ENCODE measurements at regions not wholly inside any gene's neighbourhood (a gene's known extent, or its start where the extent isn't known, plus 50 kb on each side); places are given as distances from the start of the nearest gene placed in this dataset.

DNA sequence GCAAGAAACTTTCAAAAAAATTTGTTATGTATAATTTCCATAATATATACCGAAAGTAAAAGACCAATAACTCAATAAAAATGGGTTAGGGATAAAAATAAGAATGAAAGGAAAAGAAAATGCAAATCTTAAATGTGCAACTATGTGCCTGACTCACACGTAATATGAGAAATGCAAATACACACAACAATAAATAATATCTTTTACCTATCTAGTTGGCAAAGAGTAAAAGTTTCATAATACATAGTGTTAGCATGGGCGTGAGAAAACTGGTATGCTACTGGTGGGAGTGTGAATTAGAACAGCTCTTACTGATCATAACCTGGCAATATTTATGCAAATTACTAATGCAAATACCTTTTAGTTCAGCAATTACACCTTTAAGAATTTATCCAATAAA, 438.5 kb upstream of the CITED2 start:
- no peaks in the 10 kb centered on the region for H3K9me3 ChIP-seq (replicated peaks in 1 of 3)
- TF ChIP-seq, protein P1, sequence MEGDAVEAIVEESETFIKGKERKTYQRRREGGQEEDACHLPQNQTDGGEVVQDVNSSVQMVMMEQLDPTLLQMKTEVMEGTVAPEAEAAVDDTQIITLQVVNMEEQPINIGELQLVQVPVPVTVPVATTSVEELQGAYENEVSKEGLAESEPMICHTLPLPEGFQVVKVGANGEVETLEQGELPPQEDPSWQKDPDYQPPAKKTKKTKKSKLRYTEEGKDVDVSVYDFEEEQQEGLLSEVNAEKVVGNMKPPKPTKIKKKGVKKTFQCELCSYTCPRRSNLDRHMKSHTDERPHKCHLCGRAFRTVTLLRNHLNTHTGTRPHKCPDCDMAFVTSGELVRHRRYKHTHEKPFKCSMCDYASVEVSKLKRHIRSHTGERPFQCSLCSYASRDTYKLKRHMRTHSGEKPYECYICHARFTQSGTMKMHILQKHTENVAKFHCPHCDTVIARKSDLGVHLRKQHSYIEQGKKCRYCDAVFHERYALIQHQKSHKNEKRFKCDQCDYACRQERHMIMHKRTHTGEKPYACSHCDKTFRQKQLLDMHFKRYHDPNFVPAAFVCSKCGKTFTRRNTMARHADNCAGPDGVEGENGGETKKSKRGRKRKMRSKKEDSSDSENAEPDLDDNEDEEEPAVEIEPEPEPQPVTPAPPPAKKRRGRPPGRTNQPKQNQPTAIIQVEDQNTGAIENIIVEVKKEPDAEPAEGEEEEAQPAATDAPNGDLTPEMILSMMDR (IDR thresholded peaks at IDR 0.05): no peak
- no peak for TF ChIP-seq POLR2A (IDR thresholded peaks at IDR 0.05)
- H3K4me3 ChIP-seq: no peak overlapping the region
- H3K27ac ChIP-seq: no peak overlapping the region
- no peak for DNase-seq
- no peaks in the 10 kb centered on the region for H3K27me3 ChIP-seq
- 88 to 96% (median 92%) methylated on average over 3 of the region's 3 CpGs for WGBS, 4 donors
- H3K36me3 ChIP-seq (replicated peaks in 1 of 2): no peaks in the 10 kb centered on the region
- no peaks in the 10 kb centered on the region for H3K4me1 ChIP-seq (replicated peaks in 1 of 2)
- intact Hi-C loops (cut with DNase I): no loop called here

DNA sequence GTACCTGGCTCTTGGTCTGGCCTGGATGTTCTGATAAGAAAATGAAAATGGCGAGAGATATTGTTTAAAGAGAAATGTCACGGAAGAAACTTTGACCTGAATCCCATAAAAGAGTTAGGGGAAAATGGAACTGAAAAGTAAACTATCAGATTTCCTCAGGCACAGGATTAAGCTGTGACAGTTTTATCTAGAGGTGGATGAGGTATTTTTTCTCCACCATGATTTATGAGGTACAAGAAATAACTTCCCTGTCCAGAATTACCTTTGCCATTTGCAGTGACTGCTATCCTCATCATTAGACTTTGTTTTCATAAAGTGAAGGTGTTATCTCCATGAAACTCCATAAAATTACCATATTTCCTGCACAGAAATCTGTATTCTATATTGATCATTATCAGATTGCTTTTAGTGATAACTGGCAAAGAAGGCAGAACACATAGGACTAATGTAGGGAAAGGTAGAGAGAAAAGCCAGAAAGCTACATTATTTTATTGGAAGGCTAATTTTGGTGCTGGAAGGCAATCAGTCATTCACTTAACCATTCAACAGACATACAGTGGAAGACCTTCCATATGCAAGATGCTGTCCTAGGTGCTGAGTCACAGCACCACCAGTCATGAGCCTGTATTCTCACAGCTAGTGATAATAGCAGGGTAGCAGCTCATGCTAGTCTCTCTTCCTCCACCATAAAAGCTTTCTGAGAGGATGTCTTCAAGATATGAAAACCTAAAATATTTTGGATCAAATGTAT, 427.3 kb upstream of the CITED2 start:
- H3K36me3 ChIP-seq (replicated peaks in 1 of 2): no peaks in the 10 kb centered on the region
- no peak overlapping the region for H3K4me3 ChIP-seq
- intact Hi-C loops (cut with DNase I): no loop called here
- H3K27ac ChIP-seq: no peak overlapping the region
- no peak for DNase-seq
- 88 to 96% (median 90%) methylated on average over 2 of the region's 2 CpGs for WGBS, 4 donors
- H3K9me3 ChIP-seq (replicated peaks in 1 of 3): no peaks in the 10 kb centered on the region
- TF ChIP-seq, protein P1 (IDR thresholded peaks at IDR 0.05): no peak
- no peak for TF ChIP-seq POLR2A (IDR thresholded peaks at IDR 0.05)
- no peaks in the 10 kb centered on the region for H3K27me3 ChIP-seq
- no peaks in the 10 kb centered on the region for H3K4me1 ChIP-seq (replicated peaks in 1 of 2)

DNA sequence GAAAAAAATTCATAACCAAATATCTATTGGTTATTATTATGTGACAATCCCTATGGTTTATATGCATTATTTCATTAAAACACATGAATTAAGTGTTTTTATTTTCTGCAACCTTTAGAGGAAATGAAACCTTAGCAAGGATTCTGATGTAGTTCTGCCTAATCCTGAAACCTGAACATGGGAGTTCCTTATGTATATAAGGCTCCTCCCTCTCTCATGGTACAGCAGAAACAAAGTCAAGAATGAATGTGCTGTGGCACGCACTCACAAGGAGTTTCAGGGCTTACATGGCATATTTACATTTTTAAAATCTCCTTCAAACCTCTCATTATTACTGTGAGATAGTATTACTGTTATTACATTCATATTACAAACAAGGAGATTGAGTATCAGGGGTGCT, 426.4 kb upstream of the CITED2 start:
- WGBS, 4 donors: 86 to 100% (median 87%) methylated on average over 1 of the region's 1 CpG
- intact Hi-C loops (cut with DNase I): no loop called here
- Histone ChIP-seq H3K27me3 (no peaks in the 10 kb centered on the region), H3K4me3 (no peak overlapping the region), H3K36me3 (replicated peaks in 1 of 2) (no peaks in the 10 kb centered on the region), H3K9me3 (replicated peaks in 1 of 3) (no peaks in the 10 kb centered on the region), H3K4me1 (replicated peaks in 1 of 2) (no peaks in the 10 kb centered on the region), H3K27ac (no peak overlapping the region)
- TF ChIP-seq POLR2A (IDR thresholded peaks at IDR 0.05): no peak
- TF ChIP-seq, protein P1 (IDR thresholded peaks at IDR 0.05): no peak
- no peak for DNase-seq

DNA sequence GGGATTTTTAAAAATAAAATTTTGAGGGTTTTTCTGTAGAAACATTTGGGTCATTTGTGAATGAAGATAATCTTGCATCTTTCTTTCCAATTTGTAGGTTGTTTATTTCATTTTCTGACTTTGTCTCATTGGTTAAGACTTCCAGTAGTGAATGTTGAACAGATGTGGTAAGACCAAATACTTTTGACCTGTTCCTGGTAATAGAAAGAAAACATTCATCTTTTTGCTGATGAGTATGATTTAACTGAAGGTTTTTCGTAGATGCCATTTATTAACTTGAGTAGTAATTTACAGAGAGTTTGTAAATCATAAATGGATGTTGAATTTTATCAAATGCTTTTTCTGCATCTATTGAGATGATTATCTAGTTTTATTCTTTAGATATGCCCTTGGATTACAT, 416.1 kb upstream of the CITED2 start:
- TF ChIP-seq POLR2A (IDR thresholded peaks at IDR 0.05): no peak
- TF ChIP-seq, protein P1 (IDR thresholded peaks at IDR 0.05): no peak
- intact Hi-C loops (cut with DNase I): no loop called here
- Histone ChIP-seq H3K9me3 (replicated peaks in 1 of 3) (no peaks in the 10 kb centered on the region), H3K27me3 (no peaks in the 10 kb centered on the region), H3K27ac (no peak overlapping the region), H3K36me3 (replicated peaks in 1 of 2) (no peaks in the 10 kb centered on the region), H3K4me3 (no peak overlapping the region), H3K4me1 (replicated peaks in 1 of 2) (no peaks in the 10 kb centered on the region)
- 78 to 83% (median 80%) methylated on average over 1 of the region's 1 CpG for WGBS, 4 donors
- no peak for DNase-seq
